CD4-positive, alpha-beta T cell treated with Interferon gamma for 1 hour (primary cell): ENCODE measurements at regions not wholly inside any gene's neighbourhood (a gene's known extent, or its start where the extent isn't known, plus 50 kb on each side); places are given as distances from the start of the nearest gene placed in this dataset.
"Not testable (repeated sequence)": the region's sequence is repeated elsewhere in the genome, so short reads cannot be mapped to it uniquely, and the experiment has no call there.

Experiments
- DNase-seq: peaks from one replicate; pipeline ENCODE4 v3.0.0-alpha.2; 2020

GRCh38 chr13:34179481-34179880 lies 361.5 kb downstream of the RFC3 start:
- DNase-seq = no peak

GRCh38 chr13:34179927-34180326 lies 362.0 kb downstream of the RFC3 start:
- no peak for DNase-seq

- DNase-seq = not testable (repeated sequence)
Observed at GRCh38 chr13:34181256-34181655, 363.3 kb downstream of the RFC3 start.

GRCh38 chr13:34189946-34190345 lies 372.0 kb downstream of the RFC3 start:
- no peak for DNase-seq

- no peak for DNase-seq
Observed at GRCh38 chr13:34201050-34201913, 383.3 kb downstream of the RFC3 start.

GRCh38 chr13:34207334-34207733 lies 389.4 kb downstream of the RFC3 start:
- DNase-seq = no peak

- no peak for DNase-seq
Observed at GRCh38 chr13:34207872-34208271, 389.9 kb downstream of the RFC3 start.

GRCh38 chr13:34208336-34208735 lies 390.4 kb downstream of the RFC3 start:
- DNase-seq = no peak

- no peak for DNase-seq
Observed at GRCh38 chr13:34210341-34210740, 392.4 kb downstream of the RFC3 start.

- no peak for DNase-seq
Observed at GRCh38 chr13:34214686-34215085, 396.7 kb downstream of the RFC3 start.

- no peak for DNase-seq
Observed at GRCh38 chr13:34216256-34216655, 398.3 kb downstream of the RFC3 start.

- DNase-seq = no peak
Observed at GRCh38 chr13:34217343-34218025, 399.5 kb downstream of the RFC3 start.

GRCh38 chr13:34223984-34224383 lies 406.0 kb downstream of the RFC3 start:
- no peak for DNase-seq

GRCh38 chr13:34224877-34225276 lies 406.9 kb downstream of the RFC3 start:
- DNase-seq = no peak

GRCh38 chr13:34230271-34230670 lies 412.3 kb downstream of the RFC3 start:
- DNase-seq = no peak

GRCh38 chr13:34241332-34241731 lies 423.4 kb downstream of the RFC3 start:
- no peak for DNase-seq

GRCh38 chr13:34243403-34243802 lies 425.5 kb downstream of the RFC3 start:
- DNase-seq = no peak

- no peak for DNase-seq
Observed at GRCh38 chr13:34246511-34246910, 428.6 kb downstream of the RFC3 start.

GRCh38 chr13:34247596-34247995 lies 429.6 kb downstream of the RFC3 start:
- no peak for DNase-seq

- no peak for DNase-seq
Observed at GRCh38 chr13:34249546-34250039, 431.6 kb downstream of the RFC3 start.

GRCh38 chr13:34250151-34250670 lies 432.3 kb downstream of the RFC3 start:
- no peak for DNase-seq

GRCh38 chr13:34254366-34254765 lies 436.4 kb downstream of the RFC3 start:
- DNase-seq = no peak

GRCh38 chr13:34255711-34256110 lies 437.8 kb downstream of the RFC3 start:
- DNase-seq = no peak

GRCh38 chr13:34256236-34256635 lies 438.3 kb downstream of the RFC3 start:
- no peak for DNase-seq
